ENCODE measurements at regions not wholly inside any gene's neighbourhood (a gene's known extent, or its start where the extent isn't known, plus 50 kb on each side); places are given as distances from the start of the nearest gene placed in this dataset.

DNA sequence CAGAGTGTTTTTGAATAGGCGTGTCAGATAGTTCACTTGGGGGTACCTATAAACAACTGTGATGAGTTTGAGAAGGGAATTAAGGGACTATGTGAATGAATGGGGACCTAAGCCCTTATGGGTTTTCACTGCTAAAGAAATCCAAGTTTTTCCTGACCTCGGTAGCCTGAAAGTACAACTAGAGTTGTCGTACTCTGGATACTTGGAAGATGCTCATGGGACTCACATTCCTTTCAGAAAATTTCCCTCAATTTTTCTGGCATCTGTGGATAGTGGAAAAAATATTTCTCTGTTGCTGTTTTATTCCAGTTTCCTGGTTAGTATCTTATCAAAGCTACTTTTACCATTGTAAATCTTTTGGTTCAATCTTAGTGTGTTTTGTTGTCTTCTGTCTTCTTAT, 1112.3 kb upstream of the SEMA6A start:
- TF ChIP-seq POLR2A (IDR thresholded peaks at IDR 0.05) (no peak), CTCF (IDR thresholded peaks at IDR 0.05) (no peak)

Measured in thyroid gland (tissue), 4 donors.